ENCODE measurements at regions not wholly inside any gene's neighbourhood (a gene's known extent, or its start where the extent isn't known, plus 50 kb on each side); places are given as distances from the start of the nearest gene placed in this dataset.

- Mint-ChIP-seq H3K4me3 (no peak overlapping the region), H3K36me3 (ENCODE audit: low read depth) (peaks cover 4% of the 10 kb centered on the region), H3K9me3 (peaks cover 16% of the 10 kb centered on the region; the same call in 2 of the 3 replicates), H3K4me1 (no peaks in the 10 kb centered on the region), H3K27me3 (ENCODE audit: insufficient read depth, low read depth, poor library complexity) (peaks cover 4% of the 10 kb centered on the region), H3K27ac (no peak overlapping the region)
- Histone ChIP-seq H3K4me1 (ENCODE audit: insufficient read depth) (no peaks in the 10 kb centered on the region), H3K27me3 (ENCODE audit: insufficient read depth) (no peaks in the 10 kb centered on the region), H3K36me3 (ENCODE audit: insufficient read depth) (no peaks in the 10 kb centered on the region), H4K20me1 (replicated peaks; ENCODE audit: insufficient read depth) (no peaks in the 10 kb centered on the region), H3K9me2 (ENCODE audit: insufficient read depth) (peaks cover 4% of the 10 kb centered on the region; the same call in 1 of the 2 replicates), H3K27ac (ENCODE audit: low read depth) (no peak overlapping the region), H3K79me2 (replicated peaks; ENCODE audit: insufficient read depth) (no peaks in the 10 kb centered on the region), H3F3A (replicated peaks; ENCODE audit: low read depth) (no peaks in the 10 kb centered on the region), H3K4me2 (no peak overlapping the region), H2AFZ (no peak overlapping the region), H3K4me3 (no peak overlapping the region)
- ATAC-seq, result no peak
- no peak for DNase-seq (ENCODE audit: low spot score)
- TF ChIP-seq POLR2AphosphoS5 (IDR thresholded peaks at IDR 0.05; ENCODE audit: low read depth) (no peak), REST (IDR thresholded peaks at IDR 0.05; ENCODE audit: unreplicated experiment) (no peak), EZH2phosphoT487 (IDR thresholded peaks at IDR 0.05; ENCODE audit: unreplicated experiment) (no peak), CTCF (conservative IDR thresholded peaks at IDR 0.05; ENCODE audit: low read depth in 2 of 2) (no peak), NANOG (IDR thresholded peaks at IDR 0.05; ENCODE audit: borderline replicate concordance) (no peak), ZNF462 (CRISPR knock-in tag; IDR thresholded peaks at IDR 0.05) (no peak), ZNF331 (CRISPR knock-in tag; IDR thresholded peaks at IDR 0.05; ENCODE audit: low read depth) (no peak), JUNB (IDR thresholded peaks at IDR 0.05; ENCODE audit: unreplicated experiment) (no peak), ZNF114 (CRISPR knock-in tag; IDR thresholded peaks at IDR 0.05) (no peak), EZH2 (IDR thresholded peaks at IDR 0.05; ENCODE audit: low read depth, unreplicated experiment) (no peak), STAT1 (IDR thresholded peaks at IDR 0.05; ENCODE audit: unreplicated experiment) (no peak), CREB1 (CRISPR knock-in tag; IDR thresholded peaks at IDR 0.05; ENCODE audit: low read depth) (no peak)
- TF ChIP-seq, protein P1, sequence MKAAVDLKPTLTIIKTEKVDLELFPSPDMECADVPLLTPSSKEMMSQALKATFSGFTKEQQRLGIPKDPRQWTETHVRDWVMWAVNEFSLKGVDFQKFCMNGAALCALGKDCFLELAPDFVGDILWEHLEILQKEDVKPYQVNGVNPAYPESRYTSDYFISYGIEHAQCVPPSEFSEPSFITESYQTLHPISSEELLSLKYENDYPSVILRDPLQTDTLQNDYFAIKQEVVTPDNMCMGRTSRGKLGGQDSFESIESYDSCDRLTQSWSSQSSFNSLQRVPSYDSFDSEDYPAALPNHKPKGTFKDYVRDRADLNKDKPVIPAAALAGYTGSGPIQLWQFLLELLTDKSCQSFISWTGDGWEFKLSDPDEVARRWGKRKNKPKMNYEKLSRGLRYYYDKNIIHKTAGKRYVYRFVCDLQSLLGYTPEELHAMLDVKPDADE (IDR thresholded peaks at IDR 0.05), result no peak
Observed at GRCh38 chr9:105187781-105188180, 56.7 kb upstream of the SLC44A1 start.
